ENCODE measurements at regions not wholly inside any gene's neighbourhood (a gene's known extent, or its start where the extent isn't known, plus 50 kb on each side); places are given as distances from the start of the nearest gene placed in this dataset.

- no peak for DNase-seq
These were observed 906.4 kb upstream of the TMEM132C start for GRCh38 chr12:127360580-127360979.

- DNase-seq = no peak
These were observed 904.8 kb upstream of the TMEM132C start for GRCh38 chr12:127362121-127362520.

GRCh38 chr12:127363392-127363791, 903.6 kb upstream of the TMEM132C start:
- DNase-seq = no peak

GRCh38 chr12:127373559-127373958, 893.4 kb upstream of the TMEM132C start:
- no peak for DNase-seq

GRCh38 chr12:127374447-127374846, 892.5 kb upstream of the TMEM132C start:
- DNase-seq = no peak

- DNase-seq = peak; percentile 21
These were observed 885.8 kb upstream of the TMEM132C start for GRCh38 chr12:127381043-127381668.

- no peak for DNase-seq
These were observed 885.3 kb upstream of the TMEM132C start for GRCh38 chr12:127381681-127382080.

- no peak for DNase-seq
These were observed 883.7 kb upstream of the TMEM132C start for GRCh38 chr12:127383281-127383680.

GRCh38 chr12:127386723-127387122, 880.2 kb upstream of the TMEM132C start:
- no peak for DNase-seq

- no peak for DNase-seq
These were observed 878.0 kb upstream of the TMEM132C start for GRCh38 chr12:127388985-127389384.

GRCh38 chr12:127389923-127390322, 877.0 kb upstream of the TMEM132C start:
- no peak for DNase-seq

GRCh38 chr12:127393465-127393864, 873.5 kb upstream of the TMEM132C start:
- DNase-seq = no peak

- DNase-seq = no peak
These were observed 873.1 kb upstream of the TMEM132C start for GRCh38 chr12:127393896-127394295.

- DNase-seq = no peak
These were observed 870.2 kb upstream of the TMEM132C start for GRCh38 chr12:127396734-127397133.

GRCh38 chr12:127398016-127398710, 868.8 kb upstream of the TMEM132C start:
- DNase-seq = no peak

- DNase-seq = no peak
These were observed 867.5 kb upstream of the TMEM132C start for GRCh38 chr12:127399451-127399850.

GRCh38 chr12:127400221-127400620, 866.7 kb upstream of the TMEM132C start:
- DNase-seq = no peak

GRCh38 chr12:127401005-127401404, 866.0 kb upstream of the TMEM132C start:
- no peak for DNase-seq

GRCh38 chr12:127401536-127401935, 865.4 kb upstream of the TMEM132C start:
- no peak for DNase-seq

- no peak for DNase-seq
These were observed 855.6 kb upstream of the TMEM132C start for GRCh38 chr12:127411166-127411915.

- no peak for DNase-seq
These were observed 855.0 kb upstream of the TMEM132C start for GRCh38 chr12:127411981-127412380.

- no peak for DNase-seq
These were observed 854.1 kb upstream of the TMEM132C start for GRCh38 chr12:127412866-127413265.

GRCh38 chr12:127414186-127414585, 852.8 kb upstream of the TMEM132C start:
- DNase-seq = no peak

- no peak for DNase-seq
These were observed 852.3 kb upstream of the TMEM132C start for GRCh38 chr12:127414636-127415035.

Measured in activated naive CD4-positive, alpha-beta T cell treated with Interleukin-2 at 50 U/mL for 16 hours (primary cell).